HL-60 (cell line): ENCODE measurements at regions not wholly inside any gene's neighbourhood (a gene's known extent, or its start where the extent isn't known, plus 50 kb on each side); places are given as distances from the start of the nearest gene placed in this dataset.

Experiments used
- DNase-seq, 2 experiments: peaks; one replicate each; pipeline ENCODE4 v3.0.0-alpha.2; 2010 to 2020; ENCODE audit warnings: low read depth in 1 of 2, low spot score in 1 of 2
- H3K27ac ChIP-seq: fragments of 250-450 bp; sonication (Bioruptor Pico); replicated peaks from 2 replicates; pipeline ENCODE4 v1.5.1; 2020; ENCODE audit warnings: mild to moderate bottlenecking, moderate library complexity
- H3K27me3 ChIP-seq: fragments of 250-450 bp; sonication (Bioruptor Pico); 2 replicates; pipeline ENCODE4 v1.5.1; 2021; ENCODE audit warnings: mild to moderate bottlenecking, moderate library complexity; ENCODE audit not compliant: insufficient read depth, poor library complexity, severe bottlenecking
- H3K4me3 ChIP-seq: replicated peaks from 2 replicates; pipeline ENCODE4 v1.5.1; 2011; ENCODE audit warnings: mild to moderate bottlenecking, control low read depth, low read length; ENCODE audit not compliant: insufficient read depth
- CTCF ChIP-seq: IDR thresholded peaks from one replicate; pipeline ENCODE4 v1.5.1; 2011; ENCODE audit warnings: low read length, control low read depth, inconsistent platforms; ENCODE audit not compliant: insufficient read depth
- GABPA ChIP-seq: IDR thresholded peaks from 2 replicates; pipeline ENCODE4 v1.6.1; 2012; ENCODE audit warnings: low read depth
- POLR2AphosphoS5 ChIP-seq: IDR thresholded peaks from 2 replicates; pipeline ENCODE4 v1.6.1; 2012; ENCODE audit warnings: low read depth
- SPI1 ChIP-seq: IDR thresholded peaks from 2 replicates; pipeline ENCODE4 v1.6.1; 2012; ENCODE audit warnings: low read depth, mild to moderate bottlenecking, borderline replicate concordance
- TF ChIP-seq, protein P1 (sequence below): IDR thresholded peaks from 2 replicates; pipeline ENCODE4 v1.6.1; 2012; ENCODE audit warnings: low read depth; ENCODE audit not compliant: insufficient replicate concordance

DNA sequence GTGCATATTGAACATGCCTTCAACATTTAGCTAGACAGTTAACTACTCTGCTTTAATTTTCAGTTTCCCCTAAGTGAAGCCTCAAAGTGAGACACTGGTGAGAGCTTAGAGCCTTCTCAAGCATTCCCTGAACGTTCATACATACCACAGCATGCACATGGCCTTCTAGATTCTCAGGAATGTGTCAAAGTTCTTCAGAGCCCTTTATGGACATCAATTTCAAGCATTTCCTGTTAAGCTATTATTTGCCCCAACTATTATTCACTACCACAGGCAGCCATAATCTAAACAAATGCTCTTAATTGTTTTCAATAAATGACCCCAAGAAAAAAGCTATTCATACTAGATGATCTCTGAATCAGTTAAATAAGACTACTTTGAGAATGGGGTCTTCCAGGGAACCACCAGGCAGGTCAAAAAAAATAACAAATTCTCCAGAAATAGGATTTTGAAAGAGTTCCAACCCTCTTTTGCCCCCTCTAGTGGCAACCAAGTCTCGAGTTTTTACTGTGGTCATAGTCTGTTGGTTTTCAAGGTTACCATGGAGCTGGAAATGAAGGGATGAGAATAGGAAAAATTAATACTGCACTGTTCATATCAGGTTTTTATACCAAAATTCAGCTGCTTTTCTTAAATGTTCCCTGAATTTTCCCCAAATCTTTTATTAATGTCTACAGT is 235.4 kb downstream of the RAB28 start:
- DNase-seq: no peak
- Histone ChIP-seq H3K27ac (no peak overlapping the region), H3K27me3 (no peaks in the 10 kb centered on the region), H3K4me3 (no peak overlapping the region)
- TF ChIP-seq GABPA: no peak
- no peak for TF ChIP-seq SPI1
- TF ChIP-seq CTCF: peak; percentile 15
- TF ChIP-seq, protein P1, sequence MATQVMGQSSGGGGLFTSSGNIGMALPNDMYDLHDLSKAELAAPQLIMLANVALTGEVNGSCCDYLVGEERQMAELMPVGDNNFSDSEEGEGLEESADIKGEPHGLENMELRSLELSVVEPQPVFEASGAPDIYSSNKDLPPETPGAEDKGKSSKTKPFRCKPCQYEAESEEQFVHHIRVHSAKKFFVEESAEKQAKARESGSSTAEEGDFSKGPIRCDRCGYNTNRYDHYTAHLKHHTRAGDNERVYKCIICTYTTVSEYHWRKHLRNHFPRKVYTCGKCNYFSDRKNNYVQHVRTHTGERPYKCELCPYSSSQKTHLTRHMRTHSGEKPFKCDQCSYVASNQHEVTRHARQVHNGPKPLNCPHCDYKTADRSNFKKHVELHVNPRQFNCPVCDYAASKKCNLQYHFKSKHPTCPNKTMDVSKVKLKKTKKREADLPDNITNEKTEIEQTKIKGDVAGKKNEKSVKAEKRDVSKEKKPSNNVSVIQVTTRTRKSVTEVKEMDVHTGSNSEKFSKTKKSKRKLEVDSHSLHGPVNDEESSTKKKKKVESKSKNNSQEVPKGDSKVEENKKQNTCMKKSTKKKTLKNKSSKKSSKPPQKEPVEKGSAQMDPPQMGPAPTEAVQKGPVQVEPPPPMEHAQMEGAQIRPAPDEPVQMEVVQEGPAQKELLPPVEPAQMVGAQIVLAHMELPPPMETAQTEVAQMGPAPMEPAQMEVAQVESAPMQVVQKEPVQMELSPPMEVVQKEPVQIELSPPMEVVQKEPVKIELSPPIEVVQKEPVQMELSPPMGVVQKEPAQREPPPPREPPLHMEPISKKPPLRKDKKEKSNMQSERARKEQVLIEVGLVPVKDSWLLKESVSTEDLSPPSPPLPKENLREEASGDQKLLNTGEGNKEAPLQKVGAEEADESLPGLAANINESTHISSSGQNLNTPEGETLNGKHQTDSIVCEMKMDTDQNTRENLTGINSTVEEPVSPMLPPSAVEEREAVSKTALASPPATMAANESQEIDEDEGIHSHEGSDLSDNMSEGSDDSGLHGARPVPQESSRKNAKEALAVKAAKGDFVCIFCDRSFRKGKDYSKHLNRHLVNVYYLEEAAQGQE: no peak

- H3K27ac ChIP-seq: no peak overlapping the region
- DNase-seq: no peak
- H3K27me3 ChIP-seq: no peaks in the 10 kb centered on the region
- TF ChIP-seq, protein P1: no peak
- TF ChIP-seq SPI1: no peak
- TF ChIP-seq GABPA: no peak
- no peak for TF ChIP-seq CTCF
- TF ChIP-seq POLR2AphosphoS5: no peak
- H3K4me3 ChIP-seq: no peak overlapping the region
Measured at GRCh38 chr4:13246107-13246506, 238.0 kb downstream of the RAB28 start.

DNA sequence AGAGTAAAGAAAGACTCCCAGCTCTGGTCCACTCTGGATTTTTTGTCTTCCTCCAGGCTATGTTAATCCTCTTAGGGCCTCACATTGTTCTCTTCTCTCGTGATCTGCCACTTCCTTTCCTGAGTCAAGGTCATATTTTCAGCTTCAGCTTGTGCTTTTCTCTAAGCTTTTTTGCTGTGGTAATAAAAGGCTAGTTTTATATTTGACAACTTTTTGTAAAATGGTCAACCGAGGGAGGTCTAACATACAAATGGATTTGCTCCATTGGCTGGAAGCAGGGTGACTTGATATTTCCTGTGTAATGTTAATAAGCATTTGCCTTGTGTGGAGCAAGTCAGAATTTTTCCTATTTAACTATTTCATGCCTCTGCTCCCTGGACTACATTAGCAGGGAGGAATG is 239.7 kb downstream of the RAB28 start:
- no peak for TF ChIP-seq CTCF
- TF ChIP-seq, protein P1: no peak
- TF ChIP-seq POLR2AphosphoS5: no peak
- no peak for TF ChIP-seq SPI1
- TF ChIP-seq GABPA: no peak
- no peaks in the 10 kb centered on the region for H3K27me3 ChIP-seq
- H3K27ac ChIP-seq: no peak overlapping the region

More for the DNA sequence above, 239.7 kb downstream of the RAB28 start:
- no peak overlapping the region for H3K4me3 ChIP-seq
- no peak for DNase-seq
